GM12878 (cell line): ENCODE measurements at regions not wholly inside any gene's neighbourhood (a gene's known extent, or its start where the extent isn't known, plus 50 kb on each side); places are given as distances from the start of the nearest gene placed in this dataset.

Experiments used
- ATAC-seq: fragments of 200-7000 bp; cut with Tn5 transposase; 3 replicates; pipeline ENCODE4 v1.9.1; 2020; ENCODE audit warnings: mild to moderate bottlenecking, moderate library complexity
- BruUV-seq: library from RNA; stranded (reverse); fragments of 400-500 nt; replicated peaks from 2 replicates; lab custom pipeline; 2021; lab: Mats Ljungman, UMichigan
- CTCF ChIA-PET: fragments of 300-600 bp; sonication (Branson Sonifier 250); formaldehyde crosslinking; extraction: SDS; loops from one replicate; lab custom pipeline; 2021; ENCODE audit warnings: inconsistent platforms; lab: Yijun Ruan, JAX
- POLR2A ChIA-PET: fragments of 350-600 bp; formaldehyde crosslinking; extraction: SDS; loops from one replicate; lab custom pipeline; 2021; ENCODE audit warnings: inconsistent platforms; lab: Charles Lee
- RAD21 ChIA-PET: fragments of 300-600 bp; sonication (Branson Sonifier 250); formaldehyde crosslinking; loops from one replicate; lab custom pipeline; 2023; ENCODE audit warnings: antibody characterized with exemption; ENCODE audit not compliant: unreplicated experiment; lab: Charles Lee
- SMC1A ChIA-PET: fragments of 300-600 bp; sonication (Branson Sonifier 250); formaldehyde crosslinking; loops from one replicate; lab custom pipeline; 2023; ENCODE audit not compliant: unreplicated experiment, uncharacterized antibody; lab: Charles Lee
- DNase-seq: peaks from one replicate; pipeline ENCODE4 v3.0.0-alpha.2; 2011; ENCODE audit warnings: low read depth, low spot score
- FAIRE-seq: peaks from 3 replicates; lab custom pipeline; 2011; peaks lifted over from hg19 to GRCh38; lab: Jason Lieb, UNC
- H2AFZ ChIP-seq: 2 replicates; pipeline ENCODE4 v1.6.0; 2011; ENCODE audit warnings: low read depth, low read length, control low read depth; ENCODE audit not compliant: control insufficient read depth
- H3K27ac ChIP-seq: 2 replicates; pipeline ENCODE4 v1.5.1; 2011; ENCODE audit warnings: control low read depth; ENCODE audit not compliant: control insufficient read depth, insufficient read depth
- H3K27me3 ChIP-seq, 2 experiments: replicated peaks in 1 of 2; 2 replicates each; pipeline versions ENCODE4 v1.6.0 to v1.6.1; 2011; ENCODE audit warnings: low read length in 1 of 2; ENCODE audit not compliant: control insufficient read depth in 2 of 2, insufficient read depth in 2 of 2
- H3K36me3 ChIP-seq, 2 experiments: 2 replicates each; pipeline ENCODE4 v1.5.1; 2011; ENCODE audit warnings: low read length in 1 of 2; ENCODE audit not compliant: control insufficient read depth in 2 of 2, insufficient read depth in 2 of 2
- H3K4me1 ChIP-seq: 2 replicates; pipeline ENCODE4 v1.6.1; 2011; ENCODE audit warnings: mild to moderate bottlenecking, low read length, moderate library complexity, mixed read lengths; ENCODE audit not compliant: control insufficient read depth, insufficient read depth
- H3K4me2 ChIP-seq: 2 replicates; pipeline ENCODE4 v1.6.0; 2011; ENCODE audit warnings: control low read depth; ENCODE audit not compliant: control insufficient read depth, insufficient read depth
- H3K4me3 ChIP-seq: fragments of 200-600 bp; sonication (generic); 2 replicates; pipeline ENCODE4 v1.5.1; 2016
- H3K79me2 ChIP-seq: 2 replicates; pipeline ENCODE4 v1.6.0; 2011; ENCODE audit warnings: low read length; ENCODE audit not compliant: control insufficient read depth, insufficient read depth
- H3K9ac ChIP-seq: 2 replicates; pipeline ENCODE4 v1.8.0; 2011; ENCODE audit warnings: low read length, control low read depth, mixed read lengths; ENCODE audit not compliant: control insufficient read depth, insufficient read depth
- H3K9me3 ChIP-seq: replicated peaks from 3 replicates; pipeline ENCODE4 v1.5.1; 2011; ENCODE audit warnings: mild to moderate bottlenecking, low read length; ENCODE audit not compliant: control insufficient read depth, insufficient read depth
- H4K20me1 ChIP-seq: 2 replicates; pipeline ENCODE4 v1.6.0; 2011; ENCODE audit not compliant: control insufficient read depth, insufficient read depth
- ATF7 ChIP-seq: fragments of 450-650 bp; IDR thresholded peaks from 2 replicates; pipeline ENCODE4 v1.6.1; 2016; ENCODE audit warnings: low read depth, mild to moderate bottlenecking
- CREB1 ChIP-seq: IDR thresholded peaks from 2 replicates; pipeline ENCODE4 v1.6.1; 2012; ENCODE audit warnings: low read depth, mild to moderate bottlenecking, inconsistent platforms
- IKZF2 ChIP-seq, 2 experiments: fragments of 450-650 bp; IDR thresholded peaks; 2 replicates each; pipeline ENCODE4 v1.6.1; 2017; ENCODE audit warnings: mild to moderate bottlenecking in 2 of 2, moderate library complexity in 2 of 2
- NR2C2 ChIP-seq: IDR thresholded peaks from 2 replicates; pipeline ENCODE4 v1.6.1; 2011; ENCODE audit warnings: borderline replicate concordance, low read depth; ENCODE audit not compliant: control insufficient read depth, insufficient read length
- POLR2A ChIP-seq: IDR thresholded peaks from 2 replicates; pipeline ENCODE4 v1.6.1; 2011; ENCODE audit warnings: low read depth, mild to moderate bottlenecking, low read length
- RCOR1 ChIP-seq: conservative IDR thresholded peaks from 2 replicates; pipeline ENCODE4 v1.6.1; 2012; ENCODE audit warnings: low read depth, low read length, improper control_type of control experiment
- YBX1 ChIP-seq: fragments of 450-650 bp; IDR thresholded peaks from 2 replicates; pipeline ENCODE4 v1.6.1; 2016; ENCODE audit warnings: antibody characterized with exemption
- ZNF24 ChIP-seq: fragments of 450-650 bp; IDR thresholded peaks from 2 replicates; pipeline ENCODE4 v1.6.1; 2017; ENCODE audit warnings: antibody characterized with exemption, mild to moderate bottlenecking
- WGBS: methylation state at CpG from one replicate; pipeline ENCODE4 v1.1.6; 2016; ENCODE audit warnings: low lambda C conversion rate; ENCODE audit not compliant: insufficient replicate concordance, insufficient coverage; ENCODE audit errors: missing lambda C conversion rate; 5-methylcytosine and 5-hydroxymethylcytosine counted together
- in situ Hi-C: fragments of 300-500 bp; cut with MboI; formaldehyde crosslinking; loops from 9 replicates; pipeline ENCODE4 v1.14.3; 2018; ENCODE audit warnings: mixed read lengths
- intact Hi-C: fragments of 100-400 bp; cut with micrococcal nuclease; formaldehyde crosslinking; loops from one replicate; pipeline ENCODE4 v1.14.2; 2022; ENCODE audit not compliant: unreplicated experiment
- TF ChIP-seq, protein P1 (sequence below): fragments of 450-650 bp; conservative IDR thresholded peaks from 2 replicates; pipeline ENCODE4 v1.6.1; 2017; ENCODE audit warnings: mild to moderate bottlenecking, moderate library complexity
- TF ChIP-seq, protein P2 (sequence below): IDR thresholded peaks from 2 replicates; pipeline ENCODE4 v1.6.1; 2011; ENCODE audit warnings: low read depth, low read length, improper control_type of control experiment, borderline replicate concordance
- TF ChIP-seq, protein P3 (sequence below): IDR thresholded peaks from 2 replicates; pipeline ENCODE4 v1.6.1; 2011; ENCODE audit warnings: borderline replicate concordance, low read depth, mild to moderate bottlenecking, moderate library complexity, mixed read lengths, low read length; ENCODE audit not compliant: insufficient read depth; ENCODE audit errors: extremely low read length
- TF ChIP-seq, protein P4 (sequence below): fragments of 450-650 bp; IDR thresholded peaks from 2 replicates; pipeline ENCODE4 v1.6.1; 2014; ENCODE audit warnings: mild to moderate bottlenecking

DNA sequence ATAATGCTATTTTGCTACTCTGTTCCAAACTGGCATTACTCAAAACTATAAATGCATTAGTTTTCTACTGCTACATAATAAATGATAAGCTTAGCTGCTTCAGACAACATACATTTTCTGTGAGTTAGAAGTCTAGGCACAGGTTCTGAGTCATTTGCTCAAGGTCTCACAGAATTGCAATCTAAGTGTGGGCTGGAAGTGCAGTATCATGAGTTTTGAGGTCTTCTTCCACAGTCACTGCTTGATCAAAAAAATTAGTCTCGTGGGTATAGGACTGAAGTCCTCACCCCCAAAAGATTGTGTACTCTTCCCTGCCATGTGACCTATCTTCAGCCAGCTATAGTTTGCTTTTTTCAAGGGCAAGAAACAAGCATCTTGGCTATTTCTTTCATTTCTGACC lies 676.9 kb downstream of the ADCYAP1 start:
- CTCF ChIA-PET: interaction anchor here (1.1 kb wide), 1 partner anchor 83 kb away, joined by 3 read pairs; no protein-coding TSS in a partner anchor
- 5% methylated on average over 1 of the region's 1 CpG for WGBS

More for the DNA sequence above, 676.9 kb downstream of the ADCYAP1 start:
- H3K27ac ChIP-seq: no peak overlapping the region
- no TSS peak for BruUV-seq
- intact Hi-C loops: loop anchor here (10.0 kb wide), 1 partner anchor 717 kb away; no protein-coding TSS in a partner anchor
- no peak overlapping the region for H3K9ac ChIP-seq
- H3K4me2 ChIP-seq: no peak overlapping the region
- TF ChIP-seq, protein P1, sequence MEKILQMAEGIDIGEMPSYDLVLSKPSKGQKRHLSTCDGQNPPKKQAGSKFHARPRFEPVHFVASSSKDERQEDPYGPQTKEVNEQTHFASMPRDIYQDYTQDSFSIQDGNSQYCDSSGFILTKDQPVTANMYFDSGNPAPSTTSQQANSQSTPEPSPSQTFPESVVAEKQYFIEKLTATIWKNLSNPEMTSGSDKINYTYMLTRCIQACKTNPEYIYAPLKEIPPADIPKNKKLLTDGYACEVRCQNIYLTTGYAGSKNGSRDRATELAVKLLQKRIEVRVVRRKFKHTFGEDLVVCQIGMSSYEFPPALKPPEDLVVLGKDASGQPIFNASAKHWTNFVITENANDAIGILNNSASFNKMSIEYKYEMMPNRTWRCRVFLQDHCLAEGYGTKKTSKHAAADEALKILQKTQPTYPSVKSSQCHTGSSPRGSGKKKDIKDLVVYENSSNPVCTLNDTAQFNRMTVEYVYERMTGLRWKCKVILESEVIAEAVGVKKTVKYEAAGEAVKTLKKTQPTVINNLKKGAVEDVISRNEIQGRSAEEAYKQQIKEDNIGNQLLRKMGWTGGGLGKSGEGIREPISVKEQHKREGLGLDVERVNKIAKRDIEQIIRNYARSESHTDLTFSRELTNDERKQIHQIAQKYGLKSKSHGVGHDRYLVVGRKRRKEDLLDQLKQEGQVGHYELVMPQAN: no peak
- TF ChIP-seq, protein P2, sequence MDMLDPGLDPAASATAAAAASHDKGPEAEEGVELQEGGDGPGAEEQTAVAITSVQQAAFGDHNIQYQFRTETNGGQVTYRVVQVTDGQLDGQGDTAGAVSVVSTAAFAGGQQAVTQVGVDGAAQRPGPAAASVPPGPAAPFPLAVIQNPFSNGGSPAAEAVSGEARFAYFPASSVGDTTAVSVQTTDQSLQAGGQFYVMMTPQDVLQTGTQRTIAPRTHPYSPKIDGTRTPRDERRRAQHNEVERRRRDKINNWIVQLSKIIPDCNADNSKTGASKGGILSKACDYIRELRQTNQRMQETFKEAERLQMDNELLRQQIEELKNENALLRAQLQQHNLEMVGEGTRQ: no peak
- TF ChIP-seq CREB1 (no peak), ZNF24 (no peak), RCOR1 (no peak), ATF7 (no peak), NR2C2 (no peak), POLR2A (no peak), IKZF2 (IDR thresholded peaks at IDR 0.05) (no peak), YBX1 (no peak)
- TF ChIP-seq, protein P3, sequence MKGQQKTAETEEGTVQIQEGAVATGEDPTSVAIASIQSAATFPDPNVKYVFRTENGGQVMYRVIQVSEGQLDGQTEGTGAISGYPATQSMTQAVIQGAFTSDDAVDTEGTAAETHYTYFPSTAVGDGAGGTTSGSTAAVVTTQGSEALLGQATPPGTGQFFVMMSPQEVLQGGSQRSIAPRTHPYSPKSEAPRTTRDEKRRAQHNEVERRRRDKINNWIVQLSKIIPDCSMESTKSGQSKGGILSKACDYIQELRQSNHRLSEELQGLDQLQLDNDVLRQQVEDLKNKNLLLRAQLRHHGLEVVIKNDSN: no peak
- TF ChIP-seq, protein P4, sequence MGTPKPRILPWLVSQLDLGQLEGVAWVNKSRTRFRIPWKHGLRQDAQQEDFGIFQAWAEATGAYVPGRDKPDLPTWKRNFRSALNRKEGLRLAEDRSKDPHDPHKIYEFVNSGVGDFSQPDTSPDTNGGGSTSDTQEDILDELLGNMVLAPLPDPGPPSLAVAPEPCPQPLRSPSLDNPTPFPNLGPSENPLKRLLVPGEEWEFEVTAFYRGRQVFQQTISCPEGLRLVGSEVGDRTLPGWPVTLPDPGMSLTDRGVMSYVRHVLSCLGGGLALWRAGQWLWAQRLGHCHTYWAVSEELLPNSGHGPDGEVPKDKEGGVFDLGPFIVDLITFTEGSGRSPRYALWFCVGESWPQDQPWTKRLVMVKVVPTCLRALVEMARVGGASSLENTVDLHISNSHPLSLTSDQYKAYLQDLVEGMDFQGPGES: no peak
- DNase-seq (no peak), FAIRE-seq (no peak), ATAC-seq (no peak)
- POLR2A ChIA-PET: no interaction called here
- H3K79me2 ChIP-seq: no peaks in the 10 kb centered on the region
- no peaks in the 10 kb centered on the region for H3K4me1 ChIP-seq
- SMC1A ChIA-PET: no interaction called here
- in situ Hi-C loops: loop anchor here (10.0 kb wide), 1 partner anchor 973 kb away; no protein-coding TSS in a partner anchor
- no peak overlapping the region for H3K4me3 ChIP-seq
- no peak overlapping the region for H2AFZ ChIP-seq
- no peaks in the 10 kb centered on the region for H3K36me3 ChIP-seq
- H3K27me3 ChIP-seq: no peaks in the 10 kb centered on the region
- no peaks in the 10 kb centered on the region for H3K9me3 ChIP-seq
- H4K20me1 ChIP-seq: no peaks in the 10 kb centered on the region
- RAD21 ChIA-PET: no interaction called here
